GM23248 (cell line): ENCODE measurements at regions not wholly inside any gene's neighbourhood (a gene's known extent, or its start where the extent isn't known, plus 50 kb on each side); places are given as distances from the start of the nearest gene placed in this dataset.

Experiments
- EZH2 ChIP-seq: fragments of 200-600 bp; sonication (generic); IDR thresholded peaks from 2 replicates; pipeline ENCODE4 v1.6.1; 2018; ENCODE audit warnings: antibody characterized with exemption, mild to moderate bottlenecking; ENCODE audit not compliant: insufficient read depth, poor library complexity, severe bottlenecking
- EZH2phosphoT487 ChIP-seq: fragments of 200-600 bp; sonication (generic); IDR thresholded peaks from 2 replicates; pipeline ENCODE4 v1.6.1; 2018; ENCODE audit warnings: antibody characterized with exemption, moderate library complexity, mild to moderate bottlenecking, low read depth; ENCODE audit not compliant: insufficient read depth

DNA sequence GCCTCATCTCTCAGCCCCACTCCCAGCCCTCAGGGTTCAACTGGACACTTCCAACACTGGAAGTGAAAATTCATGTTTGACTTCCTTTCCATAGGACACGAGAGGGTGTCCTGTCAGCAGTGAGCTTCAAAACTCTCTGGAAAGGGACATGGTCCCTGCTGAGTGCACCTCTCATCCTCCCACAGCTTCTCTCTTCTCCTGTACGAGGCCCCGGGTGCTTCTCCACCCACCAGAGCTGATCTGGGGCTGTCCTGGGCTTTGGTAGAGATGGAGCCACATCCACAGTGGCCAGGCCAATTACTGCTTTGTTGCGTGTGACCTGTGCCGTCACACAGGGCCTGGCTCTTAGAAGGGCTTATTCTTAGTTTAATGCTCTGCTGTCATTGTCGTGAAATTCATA, 182.3 kb downstream of the RRAGC start:
- no peak for TF ChIP-seq EZH2
- no peak for TF ChIP-seq EZH2phosphoT487
